IMR-90 (cell line): ENCODE measurements at regions not wholly inside any gene's neighbourhood (a gene's known extent, or its start where the extent isn't known, plus 50 kb on each side); places are given as distances from the start of the nearest gene placed in this dataset.

Experiments used
- ATAC-seq: fragments of 200-7000 bp; cut with Tn5 transposase; 2 replicates; pipeline ENCODE4 v1.9.1; 2020; ENCODE audit warnings: low read depth, mild to moderate bottlenecking, moderate library complexity
- BruUV-seq: library from RNA; stranded (reverse); fragments of 400-500 nt; replicated peaks from 2 replicates; lab custom pipeline; 2021; lab: Mats Ljungman, UMichigan
- CTCF ChIA-PET: fragments of 300-600 bp; formaldehyde crosslinking; extraction: SDS; loops from one replicate; lab custom pipeline; 2021; ENCODE audit warnings: antibody characterized with exemption; lab: Yijun Ruan, JAX
- POLR2A ChIA-PET: fragments of 300-600 bp; sonication (Branson Sonifier 250); formaldehyde crosslinking; loops from one replicate; lab custom pipeline; 2022; ENCODE audit warnings: antibody characterized with exemption; ENCODE audit not compliant: unreplicated experiment; lab: Charles Lee
- DNase-seq: peaks from one replicate; pipeline ENCODE4 v3.0.0; 2013
- H2AFZ ChIP-seq: replicated peaks from 2 replicates; pipeline ENCODE3; 2013; ENCODE audit warnings: low read length, mild to moderate bottlenecking; ENCODE audit not compliant: poor library complexity
- H2AK5ac ChIP-seq: 2 replicates; pipeline ENCODE4 v1.6.1; 2013; ENCODE audit warnings: low read depth, low read length, inconsistent platforms
- H2AK9ac ChIP-seq: replicated peaks from 2 replicates; pipeline ENCODE3; 2013; ENCODE audit warnings: mild to moderate bottlenecking, low read depth, low read length, moderate library complexity; ENCODE audit not compliant: poor library complexity
- H2BK120ac ChIP-seq: 2 replicates; pipeline ENCODE4 v1.6.1; 2013; ENCODE audit warnings: low read depth, low read length, inconsistent platforms
- H2BK15ac ChIP-seq: 3 replicates; pipeline ENCODE4 v1.6.1; 2013; ENCODE audit warnings: low read depth, low read length, inconsistent platforms
- H2BK20ac ChIP-seq: 2 replicates; pipeline ENCODE4 v1.6.1; 2013; ENCODE audit warnings: low read depth, mild to moderate bottlenecking, inconsistent platforms, low read length, moderate library complexity
- H2BK5ac ChIP-seq: 2 replicates; pipeline ENCODE4 v1.6.1; 2013; ENCODE audit warnings: mild to moderate bottlenecking, low read depth, low read length, inconsistent platforms; ENCODE audit not compliant: poor library complexity, severe bottlenecking
- H3K14ac ChIP-seq: replicated peaks from 2 replicates; pipeline ENCODE4 v1.6.1; 2013; ENCODE audit warnings: low read depth, low read length, inconsistent platforms
- H3K18ac ChIP-seq: 2 replicates; pipeline ENCODE4 v1.6.1; 2013; ENCODE audit warnings: low read depth, low read length, control low read depth
- H3K23ac ChIP-seq: 2 replicates; pipeline ENCODE4 v1.6.1; 2013; ENCODE audit warnings: low read depth, low read length, inconsistent platforms
- H3K27ac ChIP-seq: 2 replicates; pipeline ENCODE4 v1.5.1; 2013; ENCODE audit warnings: mild to moderate bottlenecking, control low read depth, low read length; ENCODE audit not compliant: insufficient read depth
- H3K27me3 ChIP-seq: 2 replicates; pipeline ENCODE4 v1.6.1; 2013; ENCODE audit warnings: low read length; ENCODE audit not compliant: control insufficient read depth, insufficient read depth
- H3K36me3 ChIP-seq: 2 replicates; pipeline ENCODE4 v1.6.1; 2013; ENCODE audit warnings: low read length, mixed read lengths; ENCODE audit not compliant: control insufficient read depth, insufficient read depth
- H3K4ac ChIP-seq: 2 replicates; pipeline ENCODE4 v1.6.1; 2013; ENCODE audit warnings: low read depth, low read length, inconsistent platforms
- H3K4me1 ChIP-seq: 2 replicates; pipeline ENCODE4 v1.6.1; 2013; ENCODE audit warnings: low read length, mixed read lengths; ENCODE audit not compliant: control insufficient read depth, insufficient read depth
- H3K4me2 ChIP-seq: 2 replicates; pipeline ENCODE4 v1.6.1; 2013; ENCODE audit warnings: low read depth, mild to moderate bottlenecking, control low read depth, low read length, moderate library complexity
- H3K4me3 ChIP-seq: 2 replicates; pipeline ENCODE4 v1.5.1; 2013; ENCODE audit warnings: low read depth, mild to moderate bottlenecking, control low read depth, low read length, moderate library complexity; ENCODE audit not compliant: insufficient read depth
- H3K56ac ChIP-seq: 2 replicates; pipeline ENCODE4 v1.6.1; 2013; ENCODE audit warnings: low read length, inconsistent platforms; ENCODE audit not compliant: insufficient read depth; ENCODE audit errors: extremely low read depth
- H3K79me1 ChIP-seq, 2 experiments: 2 replicates each; pipeline ENCODE4 v1.6.1; 2013; ENCODE audit warnings: low read length in 2 of 2, inconsistent platforms in 1 of 2, low read depth in 1 of 2
- H3K9ac ChIP-seq: 2 replicates; pipeline ENCODE4 v1.6.1; 2013; ENCODE audit warnings: low read depth, low read length, control low read depth
- H3K9me1 ChIP-seq: 2 replicates; pipeline ENCODE4 v1.6.1; 2013; ENCODE audit warnings: low read length, inconsistent platforms; ENCODE audit not compliant: insufficient read depth
- H3K9me3 ChIP-seq: 2 replicates; pipeline ENCODE4 v1.6.1; 2013; ENCODE audit warnings: low read length; ENCODE audit not compliant: control insufficient read depth, insufficient read depth
- H4K20me1 ChIP-seq: 2 replicates; pipeline ENCODE4 v1.6.1; 2013; ENCODE audit warnings: low read length, inconsistent platforms; ENCODE audit not compliant: insufficient read depth
- H4K5ac ChIP-seq: 2 replicates; pipeline ENCODE4 v1.6.1; 2013; ENCODE audit warnings: mild to moderate bottlenecking, low read depth, low read length, control low read depth
- H4K8ac ChIP-seq, 2 experiments: 2 replicates each; pipeline ENCODE4 v1.6.1; 2013; ENCODE audit warnings: low read depth in 2 of 2, low read length in 2 of 2, control low read depth in 1 of 2, inconsistent platforms in 1 of 2
- H4K91ac ChIP-seq: 2 replicates; pipeline ENCODE4 v1.6.1; 2013; ENCODE audit warnings: low read depth, low read length, inconsistent platforms; ENCODE audit not compliant: insufficient read depth
- FOS ChIP-seq: fragments of 150-350 bp; IDR thresholded peaks from 2 replicates; pipeline ENCODE4 v1.6.1; 2016; ENCODE audit warnings: low read depth, low read length
- MAZ ChIP-seq: IDR thresholded peaks from 2 replicates; pipeline ENCODE4 v1.6.1; 2012; ENCODE audit warnings: low read depth, mild to moderate bottlenecking, low read length, improper control_type of control experiment, moderate library complexity, borderline replicate concordance
- MXI1 ChIP-seq: IDR thresholded peaks from 2 replicates; pipeline ENCODE4 v1.6.1; 2012; ENCODE audit warnings: low read depth, mild to moderate bottlenecking, low read length, moderate library complexity, borderline replicate concordance
- NFE2L2 ChIP-seq: fragments of 150-350 bp; IDR thresholded peaks from 2 replicates; pipeline ENCODE4 v1.6.1; 2016; ENCODE audit warnings: low read depth, mild to moderate bottlenecking, low read length
- POLR2A ChIP-seq: IDR thresholded peaks from 2 replicates; pipeline ENCODE4 v1.6.1; 2012; ENCODE audit warnings: mild to moderate bottlenecking, low read depth, low read length
- RFX5 ChIP-seq: IDR thresholded peaks from 2 replicates; pipeline ENCODE4 v1.8.0; 2012; ENCODE audit warnings: low read depth, mild to moderate bottlenecking, low read length, moderate library complexity
- SMC3 ChIP-seq: fragments of 150-350 bp; IDR thresholded peaks from 2 replicates; pipeline ENCODE4 v1.6.1; 2016; ENCODE audit warnings: low read depth, mild to moderate bottlenecking, antibody characterized with exemption, low read length, moderate library complexity
- WGBS, 2 experiments: methylation state at CpG; one replicate each; pipeline versions ENCODE4 v1.1.5 to v1.1.7; 2013; ENCODE audit warnings: missing lambda C conversion rate in 2 of 2; ENCODE audit not compliant: insufficient read length in 1 of 2; ENCODE audit errors: extremely low coverage in 2 of 2; 5-methylcytosine and 5-hydroxymethylcytosine counted together
- dilution Hi-C: fragments of 300-500 bp; cut with HindIII; formaldehyde crosslinking; loops from one replicate; pipeline ENCODE4 v1.14.3; 2018; ENCODE audit warnings: low sequenced_read_pairs; ENCODE audit not compliant: unreplicated experiment
- in situ Hi-C: fragments of 300-500 bp; cut with MboI; formaldehyde crosslinking; loops from 3 replicates; pipeline ENCODE4 v1.14.3; 2019; ENCODE audit warnings: low sequenced_read_pairs, inconsistent platforms, mixed read lengths
- intact Hi-C: fragments of 100-400 bp; cut with micrococcal nuclease; formaldehyde crosslinking; loops from 2 replicates; pipeline ENCODE4 v1.10.0; 2022
- TF ChIP-seq, protein P1 (sequence below): conservative IDR thresholded peaks from 2 replicates; pipeline ENCODE4 v1.5.1; 2012; ENCODE audit warnings: mild to moderate bottlenecking, low read depth, low read length, improper control_type of control experiment
- TF ChIP-seq, protein P2 (sequence below): fragments of 150-350 bp; IDR thresholded peaks from 2 replicates; pipeline ENCODE4 v1.6.1; 2016; ENCODE audit warnings: low read depth, mild to moderate bottlenecking, low read length, moderate library complexity, borderline replicate concordance
- TF ChIP-seq, protein P3 (sequence below): fragments of 150-350 bp; IDR thresholded peaks from 2 replicates; pipeline ENCODE4 v1.6.1; 2017; ENCODE audit warnings: mild to moderate bottlenecking, antibody characterized with exemption, low read length, low read depth

DNA sequence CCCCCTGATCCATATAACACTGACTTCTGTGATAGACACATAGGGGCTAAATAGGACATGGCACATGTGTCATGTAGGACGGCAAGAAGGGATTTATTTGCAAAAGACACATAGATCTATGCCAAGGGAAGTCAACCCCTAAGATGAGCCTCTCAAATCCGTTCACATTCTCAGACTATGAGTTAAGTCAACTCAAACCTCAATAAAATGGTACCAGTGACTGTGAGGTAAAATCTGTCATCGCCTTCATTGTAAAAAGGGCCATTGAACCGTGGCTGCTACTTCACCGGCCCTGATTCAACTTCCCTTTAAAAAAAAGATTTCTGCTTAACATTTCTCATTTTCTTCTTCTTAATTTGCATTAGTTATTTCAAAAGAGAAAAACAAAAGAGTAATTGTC is 144.0 kb downstream of the ZNF281 start:
- BruUV-seq, result no TSS peak

More for the DNA sequence above, 144.0 kb downstream of the ZNF281 start:
- Histone ChIP-seq H2BK20ac (no peak overlapping the region), H2BK5ac (no peak overlapping the region), H2AK9ac (no peak overlapping the region), H3K27ac (no peak overlapping the region), H3K36me3 (no peaks in the 10 kb centered on the region), H3K4me2 (no peak overlapping the region), H3K18ac (no peak overlapping the region), H2AK5ac (no peak overlapping the region), H4K91ac (no peak overlapping the region), H3K14ac (no peak overlapping the region), H3K27me3 (no peaks in the 10 kb centered on the region), H3K4ac (no peak overlapping the region), H3K79me1 (no peaks in the 10 kb centered on the region), H3K9ac (no peak overlapping the region), H3K23ac (no peak overlapping the region), H3K4me1 (no peaks in the 10 kb centered on the region), H4K8ac (no peak overlapping the region), H4K20me1 (no peaks in the 10 kb centered on the region), H2BK15ac (no peak overlapping the region), H2AFZ (no peak overlapping the region), H3K9me1 (no peaks in the 10 kb centered on the region), H3K4me3 (no peak overlapping the region), H4K5ac (no peak overlapping the region), H2BK120ac (no peak overlapping the region), H3K56ac (no peak overlapping the region), H3K9me3 (no peaks in the 10 kb centered on the region)
- TF ChIP-seq FOS (no peak), RFX5 (no peak), SMC3 (no peak), MXI1 (no peak), NFE2L2 (no peak), POLR2A (no peak), MAZ (no peak)
- TF ChIP-seq, protein P1, sequence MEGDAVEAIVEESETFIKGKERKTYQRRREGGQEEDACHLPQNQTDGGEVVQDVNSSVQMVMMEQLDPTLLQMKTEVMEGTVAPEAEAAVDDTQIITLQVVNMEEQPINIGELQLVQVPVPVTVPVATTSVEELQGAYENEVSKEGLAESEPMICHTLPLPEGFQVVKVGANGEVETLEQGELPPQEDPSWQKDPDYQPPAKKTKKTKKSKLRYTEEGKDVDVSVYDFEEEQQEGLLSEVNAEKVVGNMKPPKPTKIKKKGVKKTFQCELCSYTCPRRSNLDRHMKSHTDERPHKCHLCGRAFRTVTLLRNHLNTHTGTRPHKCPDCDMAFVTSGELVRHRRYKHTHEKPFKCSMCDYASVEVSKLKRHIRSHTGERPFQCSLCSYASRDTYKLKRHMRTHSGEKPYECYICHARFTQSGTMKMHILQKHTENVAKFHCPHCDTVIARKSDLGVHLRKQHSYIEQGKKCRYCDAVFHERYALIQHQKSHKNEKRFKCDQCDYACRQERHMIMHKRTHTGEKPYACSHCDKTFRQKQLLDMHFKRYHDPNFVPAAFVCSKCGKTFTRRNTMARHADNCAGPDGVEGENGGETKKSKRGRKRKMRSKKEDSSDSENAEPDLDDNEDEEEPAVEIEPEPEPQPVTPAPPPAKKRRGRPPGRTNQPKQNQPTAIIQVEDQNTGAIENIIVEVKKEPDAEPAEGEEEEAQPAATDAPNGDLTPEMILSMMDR, result no peak
- TF ChIP-seq, protein P2, sequence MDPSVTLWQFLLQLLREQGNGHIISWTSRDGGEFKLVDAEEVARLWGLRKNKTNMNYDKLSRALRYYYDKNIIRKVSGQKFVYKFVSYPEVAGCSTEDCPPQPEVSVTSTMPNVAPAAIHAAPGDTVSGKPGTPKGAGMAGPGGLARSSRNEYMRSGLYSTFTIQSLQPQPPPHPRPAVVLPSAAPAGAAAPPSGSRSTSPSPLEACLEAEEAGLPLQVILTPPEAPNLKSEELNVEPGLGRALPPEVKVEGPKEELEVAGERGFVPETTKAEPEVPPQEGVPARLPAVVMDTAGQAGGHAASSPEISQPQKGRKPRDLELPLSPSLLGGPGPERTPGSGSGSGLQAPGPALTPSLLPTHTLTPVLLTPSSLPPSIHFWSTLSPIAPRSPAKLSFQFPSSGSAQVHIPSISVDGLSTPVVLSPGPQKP, result no peak
- TF ChIP-seq, protein P3, sequence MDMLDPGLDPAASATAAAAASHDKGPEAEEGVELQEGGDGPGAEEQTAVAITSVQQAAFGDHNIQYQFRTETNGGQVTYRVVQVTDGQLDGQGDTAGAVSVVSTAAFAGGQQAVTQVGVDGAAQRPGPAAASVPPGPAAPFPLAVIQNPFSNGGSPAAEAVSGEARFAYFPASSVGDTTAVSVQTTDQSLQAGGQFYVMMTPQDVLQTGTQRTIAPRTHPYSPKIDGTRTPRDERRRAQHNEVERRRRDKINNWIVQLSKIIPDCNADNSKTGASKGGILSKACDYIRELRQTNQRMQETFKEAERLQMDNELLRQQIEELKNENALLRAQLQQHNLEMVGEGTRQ, result no peak
- no peak for DNase-seq
- no peak for ATAC-seq
- in situ Hi-C loops (no loop called here), dilution Hi-C loops (no loop called here), intact Hi-C loops (no loop called here)
- CTCF ChIA-PET, result interaction anchor here (1.5 kb wide), 1 partner anchor 10 kb away, joined by 3 read pairs; no protein-coding TSS in a partner anchor
- POLR2A ChIA-PET, result no interaction called here
- WGBS, 2 experiments, result no CpG with 5 or more reads among the region's 5 CpGs
